ENCODE measurements at regions not wholly inside any gene's neighbourhood (a gene's known extent, or its start where the extent isn't known, plus 50 kb on each side); places are given as distances from the start of the nearest gene placed in this dataset.

- TF ChIP-seq CTCF (conservative IDR thresholded peaks at IDR 0.05) (no peak), ZFX (IDR thresholded peaks at IDR 0.05) (no peak)
Measured at GRCh38 chr5:131107128-131107527, 57.9 kb downstream of the HINT1 start.
